OCI-LY7 (cell line): ENCODE measurements at regions not wholly inside any gene's neighbourhood (a gene's known extent, or its start where the extent isn't known, plus 50 kb on each side); places are given as distances from the start of the nearest gene placed in this dataset.

Source experiments
- BruUV-seq: library from RNA; stranded (reverse); fragments of 400-500 nt; replicated peaks from 2 replicates; lab custom pipeline; 2021; lab: Mats Ljungman, UMichigan
- CTCF ChIA-PET: fragments of 300-600 bp; sonication (Branson Sonifier 250); formaldehyde crosslinking; loops from one replicate; lab custom pipeline; 2022; ENCODE audit warnings: antibody characterized with exemption; ENCODE audit not compliant: unreplicated experiment; lab: Charles Lee
- POLR2A ChIA-PET: fragments of 300-600 bp; sonication (Branson Sonifier 250); formaldehyde crosslinking; loops from one replicate; lab custom pipeline; 2022; ENCODE audit warnings: antibody characterized with exemption; lab: Charles Lee
- DNase-seq: peaks from one replicate; pipeline ENCODE4 v3.0.0-alpha.2; 2015; ENCODE audit warnings: low spot score
- H2AFZ ChIP-seq: fragments of 200-600 bp; sonication (generic), shearing (Covaris generic); 2 replicates; pipeline ENCODE4 v1.6.1; 2014; ENCODE audit warnings: mild to moderate bottlenecking, antibody characterized with exemption, low read length, moderate library complexity
- H3K27ac ChIP-seq: fragments of 200-600 bp; sonication (generic); 2 replicates; pipeline ENCODE4 v1.5.1; 2014; ENCODE audit warnings: mixed run types, low read depth, mild to moderate bottlenecking, moderate library complexity, low read length, inconsistent platforms; ENCODE audit not compliant: poor library complexity, severe bottlenecking
- H3K36me3 ChIP-seq: fragments of 200-600 bp; sonication (generic); 2 replicates; pipeline ENCODE4 v1.6.1; 2014; ENCODE audit warnings: mild to moderate bottlenecking, antibody characterized with exemption, low read length, moderate library complexity, mixed read lengths; ENCODE audit not compliant: insufficient read depth
- H3K4me1 ChIP-seq: fragments of 200-600 bp; sonication (generic); 2 replicates; pipeline ENCODE4 v1.5.1; 2014; ENCODE audit warnings: mild to moderate bottlenecking, low read length; ENCODE audit not compliant: insufficient read depth, poor library complexity, severe bottlenecking
- H3K4me2 ChIP-seq: fragments of 200-600 bp; sonication (generic); 2 replicates; pipeline ENCODE4 v1.6.1; 2014; ENCODE audit warnings: mild to moderate bottlenecking, low read length
- H3K4me3 ChIP-seq: fragments of 200-600 bp; sonication (generic); 2 replicates; pipeline ENCODE4 v1.5.1; 2014; ENCODE audit warnings: mild to moderate bottlenecking, low read depth, low read length; ENCODE audit not compliant: poor library complexity, severe bottlenecking
- H3K79me2 ChIP-seq: fragments of 200-600 bp; sonication (generic); 2 replicates; pipeline ENCODE4 v1.6.1; 2016; ENCODE audit warnings: low read depth, mild to moderate bottlenecking, low read length, moderate library complexity, mixed read lengths; ENCODE audit not compliant: insufficient read depth
- H3K9me2 ChIP-seq: fragments of 200-600 bp; sonication (generic); 2 replicates; pipeline ENCODE4 v1.6.1; 2016; ENCODE audit warnings: mild to moderate bottlenecking, low read length, mixed read lengths; ENCODE audit not compliant: insufficient read depth
- H3K9me3 ChIP-seq: fragments of 200-600 bp; sonication (generic); 2 replicates; pipeline ENCODE4 v1.6.1; 2014; ENCODE audit warnings: mild to moderate bottlenecking, mixed run types, low read length, mixed read lengths
- H4K20me1 ChIP-seq: fragments of 200-600 bp; sonication (generic); 2 replicates; pipeline ENCODE4 v1.6.1; 2014; ENCODE audit warnings: mild to moderate bottlenecking, antibody characterized with exemption, low read length, moderate library complexity, mixed read lengths; ENCODE audit not compliant: insufficient read depth
- CTCF ChIP-seq: fragments of 200-600 bp; sonication (generic); conservative IDR thresholded peaks from 2 replicates; pipeline ENCODE4 v1.5.1; 2014; ENCODE audit warnings: mild to moderate bottlenecking, antibody characterized with exemption, low read length, moderate library complexity, mixed read lengths
- EZH2phosphoT487 ChIP-seq: fragments of 200-600 bp; sonication (generic); IDR thresholded peaks from 2 replicates; pipeline ENCODE4 v1.6.1; 2018; ENCODE audit warnings: low read depth, borderline replicate concordance, mild to moderate bottlenecking, mixed run types, antibody characterized with exemption, low read length, moderate library complexity, mixed read lengths
- intact Hi-C: fragments of 100-400 bp; cut with micrococcal nuclease; formaldehyde crosslinking; loops from one replicate; pipeline ENCODE4 v1.10.0; 2022; ENCODE audit not compliant: unreplicated experiment

- Histone ChIP-seq H3K4me2 (no peak overlapping the region), H3K9me3 (no peaks in the 10 kb centered on the region), H3K4me3 (no peak overlapping the region), H3K36me3 (no peaks in the 10 kb centered on the region), H3K27ac (no peak overlapping the region), H3K79me2 (no peaks in the 10 kb centered on the region), H3K9me2 (no peaks in the 10 kb centered on the region), H2AFZ (no peak overlapping the region), H3K4me1 (no peaks in the 10 kb centered on the region), H4K20me1 (no peaks in the 10 kb centered on the region)
- BruUV-seq, result no TSS peak
- ChIA-PET POLR2A (interaction anchor here (0.6 kb wide), 1 partner anchor 10 kb away, joined by 3 read pairs; no protein-coding TSS in a partner anchor), CTCF (no interaction called here)
- TF ChIP-seq EZH2phosphoT487 (no peak), CTCF (no peak)
- intact Hi-C loops, result no loop called here
- no peak for DNase-seq
Measured at GRCh38 chr2:7377916-7378569, 460.8 kb downstream of the RNF144A start.

GRCh38 chr2:7378591-7378990, 461.4 kb downstream of the RNF144A start:
- intact Hi-C loops, result no loop called here
- no peak overlapping the region for H3K27ac ChIP-seq
- H3K4me1 ChIP-seq, result no peaks in the 10 kb centered on the region
- TF ChIP-seq CTCF (no peak), EZH2phosphoT487 (no peak)
- H3K36me3 ChIP-seq, result no peaks in the 10 kb centered on the region
- ChIA-PET POLR2A (no interaction called here), CTCF (no interaction called here)
- no peaks in the 10 kb centered on the region for H3K79me2 ChIP-seq
- H3K4me3 ChIP-seq, result no peak overlapping the region
- no peak overlapping the region for H2AFZ ChIP-seq
- H3K9me2 ChIP-seq, result no peaks in the 10 kb centered on the region
- no peak for DNase-seq
- no peaks in the 10 kb centered on the region for H3K9me3 ChIP-seq
- BruUV-seq, result no TSS peak
- H3K4me2 ChIP-seq, result no peak overlapping the region
- H4K20me1 ChIP-seq, result no peaks in the 10 kb centered on the region

- DNase-seq, result no peak
- H3K79me2 ChIP-seq, result no peaks in the 10 kb centered on the region
- H4K20me1 ChIP-seq, result no peaks in the 10 kb centered on the region
- no peaks in the 10 kb centered on the region for H3K9me3 ChIP-seq
- ChIA-PET POLR2A (no interaction called here), CTCF (no interaction called here)
- no TSS peak for BruUV-seq
- H3K9me2 ChIP-seq, result no peaks in the 10 kb centered on the region
- H3K4me2 ChIP-seq, result no peak overlapping the region
- H3K4me3 ChIP-seq, result no peak overlapping the region
- intact Hi-C loops, result no loop called here
- H3K4me1 ChIP-seq, result no peaks in the 10 kb centered on the region
- no peaks in the 10 kb centered on the region for H3K36me3 ChIP-seq
- no peak for TF ChIP-seq EZH2phosphoT487
- peak; percentile 44; the same call in 1 of the 2 replicates for TF ChIP-seq CTCF
- no peak overlapping the region for H3K27ac ChIP-seq
- no peak overlapping the region for H2AFZ ChIP-seq
Measured at GRCh38 chr2:7379799-7380198, 462.6 kb downstream of the RNF144A start.
